Osteoblast (primary cell): ENCODE measurements at regions not wholly inside any gene's neighbourhood (a gene's known extent, or its start where the extent isn't known, plus 50 kb on each side); places are given as distances from the start of the nearest gene placed in this dataset.

Experiments used
- DNase-seq: peaks from one replicate; pipeline ENCODE4 v3.0.0; 2011; ENCODE audit warnings: low spot score, mixed read lengths; ENCODE audit not compliant: insufficient read length; ENCODE audit errors: missing footprints
- H2AFZ ChIP-seq: 2 replicates; pipeline ENCODE4 v1.6.0; 2011; ENCODE audit warnings: mild to moderate bottlenecking, low read length
- H3K27ac ChIP-seq: 2 replicates; pipeline ENCODE4 v1.5.1; 2011; ENCODE audit warnings: mild to moderate bottlenecking, low read depth, low read length, moderate library complexity
- H3K27me3 ChIP-seq: 2 replicates; pipeline ENCODE4 v1.6.0; 2012; ENCODE audit warnings: mild to moderate bottlenecking, control low read depth, inconsistent platforms, low read length, moderate library complexity; ENCODE audit not compliant: insufficient read depth
- H3K36me3 ChIP-seq: 2 replicates; pipeline ENCODE4 v1.5.1; 2011; ENCODE audit warnings: mild to moderate bottlenecking, low read length, control low read depth, moderate library complexity; ENCODE audit not compliant: insufficient read depth
- H3K4me1 ChIP-seq: 2 replicates; pipeline ENCODE4 v1.5.1; 2011; ENCODE audit warnings: mild to moderate bottlenecking, low read length, control low read depth, moderate library complexity; ENCODE audit not compliant: insufficient read depth
- H3K4me2 ChIP-seq: 2 replicates; pipeline ENCODE4 v1.6.0; 2011; ENCODE audit warnings: mild to moderate bottlenecking, low read length; ENCODE audit not compliant: insufficient read depth
- H3K4me3 ChIP-seq: fragments of 200-600 bp; sonication (generic); 3 replicates; pipeline ENCODE4 v1.5.1; 2012; ENCODE audit warnings: mild to moderate bottlenecking, low read length, inconsistent platforms; ENCODE audit not compliant: insufficient read depth
- H3K79me2 ChIP-seq: 2 replicates; pipeline ENCODE4 v1.6.0; 2012; ENCODE audit warnings: mild to moderate bottlenecking, low read length, control low read depth, inconsistent platforms; ENCODE audit not compliant: insufficient read depth
- H3K9me3 ChIP-seq: 2 replicates; pipeline ENCODE4 v1.5.1; 2011; ENCODE audit warnings: low read depth, low read length, control low read depth
- H4K20me1 ChIP-seq: 2 replicates; pipeline ENCODE4 v1.6.0; 2012; ENCODE audit warnings: mild to moderate bottlenecking, low read length, control low read depth; ENCODE audit not compliant: insufficient read depth
- CTCF ChIP-seq: IDR thresholded peaks from 2 replicates; pipeline ENCODE4 v1.5.1; 2011; ENCODE audit warnings: mild to moderate bottlenecking, low read depth, low read length, moderate library complexity; ENCODE audit errors: extremely low read depth

GRCh38 chr1:36703526-36704208, 221.0 kb upstream of the CSF3R start:
- no peaks in the 10 kb centered on the region for H3K9me3 ChIP-seq
- peak; percentile 80 for TF ChIP-seq CTCF
- H3K4me1 ChIP-seq = no peaks in the 10 kb centered on the region
- H3K27ac ChIP-seq = no peak overlapping the region
- H3K4me3 ChIP-seq = no peak overlapping the region
- no peak overlapping the region for H3K4me2 ChIP-seq
- DNase-seq = peak; percentile 95
- no peaks in the 10 kb centered on the region for H3K27me3 ChIP-seq
- H3K79me2 ChIP-seq = no peaks in the 10 kb centered on the region
- no peaks in the 10 kb centered on the region for H4K20me1 ChIP-seq
- H2AFZ ChIP-seq = no peak overlapping the region
- H3K36me3 ChIP-seq = no peaks in the 10 kb centered on the region

GRCh38 chr1:36702963-36703362, 220.2 kb upstream of the CSF3R start:
- Histone ChIP-seq H3K4me1 (no peaks in the 10 kb centered on the region), H3K79me2 (no peaks in the 10 kb centered on the region), H3K36me3 (no peaks in the 10 kb centered on the region), H4K20me1 (no peaks in the 10 kb centered on the region), H3K4me3 (no peak overlapping the region), H3K9me3 (no peaks in the 10 kb centered on the region), H3K27me3 (no peaks in the 10 kb centered on the region), H3K27ac (no peak overlapping the region), H3K4me2 (no peak overlapping the region), H2AFZ (no peak overlapping the region)
- DNase-seq = no peak
- no peak for TF ChIP-seq CTCF

- H2AFZ ChIP-seq = no peak overlapping the region
- no peak for DNase-seq
- H3K4me3 ChIP-seq = no peak overlapping the region
- no peak for TF ChIP-seq CTCF
- H3K4me1 ChIP-seq = no peaks in the 10 kb centered on the region
- no peak overlapping the region for H3K27ac ChIP-seq
- no peaks in the 10 kb centered on the region for H3K79me2 ChIP-seq
- H3K9me3 ChIP-seq = no peaks in the 10 kb centered on the region
- no peak overlapping the region for H3K4me2 ChIP-seq
- H3K27me3 ChIP-seq = no peaks in the 10 kb centered on the region
- no peaks in the 10 kb centered on the region for H3K36me3 ChIP-seq
- H4K20me1 ChIP-seq = no peaks in the 10 kb centered on the region
Measured at GRCh38 chr1:36699113-36699911, 216.6 kb upstream of the CSF3R start.

GRCh38 chr1:36697836-36698605, 215.3 kb upstream of the CSF3R start:
- Histone ChIP-seq H2AFZ (no peak overlapping the region), H3K27ac (no peak overlapping the region), H3K27me3 (no peaks in the 10 kb centered on the region), H3K79me2 (no peaks in the 10 kb centered on the region), H3K36me3 (no peaks in the 10 kb centered on the region), H3K9me3 (no peaks in the 10 kb centered on the region), H3K4me1 (no peaks in the 10 kb centered on the region), H3K4me3 (no peak overlapping the region), H3K4me2 (no peak overlapping the region), H4K20me1 (no peaks in the 10 kb centered on the region)
- TF ChIP-seq CTCF = no peak
- no peak for DNase-seq
